Thoracic aorta (tissue), 2 donors: ENCODE measurements at regions not wholly inside any gene's neighbourhood (a gene's known extent, or its start where the extent isn't known, plus 50 kb on each side); places are given as distances from the start of the nearest gene placed in this dataset.
A peak's percentile ranks its signal among the peaks of the same experiment; 100 is the strongest.

ENCODE experiments used
- ATAC-seq: fragments of 150-250 bp; one replicate; pipeline ENCODE4 v1.8.0; 2017; ENCODE audit warnings: low read depth; ENCODE audit not compliant: insufficient number of reproducible peaks, low FRiP score
- DNase-seq: peaks from one replicate; pipeline ENCODE4 v3.0.0-alpha.2; 2020; ENCODE audit warnings: low spot score
- H3K27ac ChIP-seq, 2 donors: fragments of 200-600 bp; sonication (generic); 1 replicate in 1 of 2; 2 replicates in 1 of 2; pipeline ENCODE4 v1.5.1; 2016; ENCODE audit warnings: mild to moderate bottlenecking in 2 of 2, moderate library complexity in 2 of 2
- H3K27me3 ChIP-seq: fragments of 200-600 bp; sonication (generic); replicated peaks from 2 replicates; pipeline ENCODE4 v1.6.0; 2016; ENCODE audit warnings: mild to moderate bottlenecking; ENCODE audit not compliant: insufficient read depth
- H3K36me3 ChIP-seq: fragments of 200-600 bp; sonication (generic); one replicate; pipeline ENCODE4 v1.5.1; 2016
- H3K4me1 ChIP-seq, 2 donors: fragments of 200-600 bp; sonication (generic); 1 replicate in 1 of 2; 2 replicates in 1 of 2; pipeline versions ENCODE4 v1.5.1 to v1.6.0; 2016; ENCODE audit warnings: low read depth in 2 of 2, mild to moderate bottlenecking in 1 of 2; ENCODE audit not compliant: control insufficient read depth in 1 of 2
- H3K4me3 ChIP-seq: fragments of 200-600 bp; sonication (generic); 2 replicates; pipeline ENCODE4 v1.5.1; 2016; ENCODE audit warnings: mild to moderate bottlenecking
- H3K9me3 ChIP-seq: fragments of 200-600 bp; sonication (generic); 2 replicates; pipeline ENCODE4 v1.5.1; 2016
- CTCF ChIP-seq: fragments of 200-600 bp; sonication (generic); IDR thresholded peaks from one replicate; pipeline ENCODE4 v1.5.1; 2019; ENCODE audit warnings: antibody characterized with exemption

GRCh38 chr10:6936931-6937330 lies 356.9 kb upstream of the PRKCQ start:
- H3K4me1 ChIP-seq = no peaks in the 10 kb centered on the region
- no peaks in the 10 kb centered on the region for H3K27me3 ChIP-seq
- ATAC-seq (no peak), DNase-seq (no peak)
- H3K9me3 ChIP-seq = no peaks in the 10 kb centered on the region
- no peak overlapping the region for H3K27ac ChIP-seq
- no peak for TF ChIP-seq CTCF
- no peak overlapping the region for H3K4me3 ChIP-seq
- H3K36me3 ChIP-seq = no peaks in the 10 kb centered on the region

GRCh38 chr10:6929148-6929830 lies 349.2 kb upstream of the PRKCQ start:
- no peak for DNase-seq
- no peak overlapping the region for H3K27ac ChIP-seq
- H3K27me3 ChIP-seq = no peaks in the 10 kb centered on the region
- H3K36me3 ChIP-seq = no peaks in the 10 kb centered on the region
- H3K4me1 ChIP-seq = no peaks in the 10 kb centered on the region
- TF ChIP-seq CTCF = no peak
- no peaks in the 10 kb centered on the region for H3K9me3 ChIP-seq
- ATAC-seq = no peak
- no peak overlapping the region for H3K4me3 ChIP-seq

DNA sequence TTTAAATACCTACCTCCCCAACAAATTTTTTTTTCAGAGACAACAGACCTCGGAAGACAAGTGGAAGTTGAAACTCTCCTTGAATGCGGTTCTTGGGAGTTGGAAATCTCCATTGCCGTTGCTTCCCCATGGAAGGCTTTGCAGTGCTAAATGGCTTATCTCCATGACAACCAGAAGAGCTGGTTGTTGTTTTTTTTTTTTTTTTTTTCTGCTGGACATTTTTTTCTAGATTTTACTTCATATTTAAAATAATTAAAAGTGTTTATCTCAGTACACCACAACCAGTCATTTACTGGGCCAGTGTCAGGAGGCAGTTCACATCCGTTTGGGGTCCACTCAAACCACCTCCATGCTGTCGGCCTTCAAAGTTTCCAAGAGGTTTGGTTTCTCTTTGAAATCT lies 348.5 kb upstream of the PRKCQ start:
- peak overlapping the region in 1 of 2 donors; percentile 9 for H3K27ac ChIP-seq
- no peaks in the 10 kb centered on the region for H3K4me1 ChIP-seq
- ATAC-seq (no peak), DNase-seq (no peak)
- H3K9me3 ChIP-seq = no peaks in the 10 kb centered on the region
- H3K36me3 ChIP-seq = no peaks in the 10 kb centered on the region
- no peak for TF ChIP-seq CTCF
- no peak overlapping the region for H3K4me3 ChIP-seq
- H3K27me3 ChIP-seq = no peaks in the 10 kb centered on the region

DNA sequence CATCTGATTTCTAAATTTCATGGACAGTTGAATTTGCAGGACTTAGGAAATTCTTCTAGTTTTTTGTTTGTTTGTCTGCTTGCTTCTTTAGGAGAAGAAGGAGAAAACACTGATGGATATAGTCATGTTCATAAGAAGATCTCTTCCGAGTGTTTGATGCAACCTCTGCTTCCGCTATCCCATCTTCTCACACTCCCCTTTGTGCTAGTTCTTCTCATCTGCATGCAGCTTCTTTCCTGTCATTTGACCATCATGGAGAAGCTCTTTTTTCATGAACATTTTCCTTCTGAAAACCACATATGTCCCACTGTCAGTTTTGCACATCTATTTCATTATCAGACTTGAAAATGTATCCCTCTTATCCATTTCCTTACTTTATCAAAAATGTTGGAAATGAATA lies 346.9 kb upstream of the PRKCQ start:
- no peak for DNase-seq
- Histone ChIP-seq H3K4me3 (no peak overlapping the region), H3K36me3 (no peaks in the 10 kb centered on the region), H3K27ac (no peak overlapping the region), H3K9me3 (no peaks in the 10 kb centered on the region), H3K4me1 (no peaks in the 10 kb centered on the region), H3K27me3 (no peaks in the 10 kb centered on the region)
- no peak for ATAC-seq
- TF ChIP-seq CTCF = no peak

DNA sequence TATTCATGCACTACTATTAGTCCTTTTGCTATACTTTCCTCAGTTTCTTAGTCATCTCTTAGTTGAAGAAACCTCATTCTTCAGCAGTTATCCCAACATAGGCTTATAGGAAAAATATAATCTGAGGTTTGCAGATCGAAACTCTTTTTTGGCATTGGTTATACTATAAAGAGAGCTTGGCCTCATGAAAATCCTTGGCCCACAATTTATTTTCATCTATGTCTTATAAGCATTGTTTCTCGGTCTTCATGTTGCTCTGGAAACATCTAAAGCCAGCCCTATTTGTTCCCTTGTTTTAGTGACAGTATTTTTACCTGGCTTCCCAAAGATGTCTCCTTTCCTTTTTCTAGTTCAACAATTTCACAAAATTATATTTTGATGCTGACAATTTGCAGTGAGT lies 345.1 kb upstream of the PRKCQ start:
- no peak for TF ChIP-seq CTCF

More for the DNA sequence above, 345.1 kb upstream of the PRKCQ start:
- Histone ChIP-seq H3K27ac (no peak overlapping the region), H3K36me3 (no peaks in the 10 kb centered on the region), H3K4me3 (no peak overlapping the region), H3K4me1 (no peaks in the 10 kb centered on the region), H3K9me3 (no peaks in the 10 kb centered on the region), H3K27me3 (no peaks in the 10 kb centered on the region)
- ATAC-seq (no peak), DNase-seq (no peak)
